NCI-H526 treated with DMSO at 0.1 percent for 48 hours (cell line): ENCODE measurements at regions not wholly inside any gene's neighbourhood (a gene's known extent, or its start where the extent isn't known, plus 50 kb on each side); places are given as distances from the start of the nearest gene placed in this dataset.

Experiments
- DNase-seq: peaks from one replicate; lab custom pipeline; 2025; lab: John Stamatoyannopoulos, UW

GRCh38 chr5:159864885-159865691 lies 51.2 kb upstream of the ADRA1B start:
- no peak for DNase-seq

- DNase-seq: no peak
Measured at GRCh38 chr5:159866093-159866492, 50.2 kb upstream of the ADRA1B start.
